PC-9 (cell line): ENCODE measurements at regions not wholly inside any gene's neighbourhood (a gene's known extent, or its start where the extent isn't known, plus 50 kb on each side); places are given as distances from the start of the nearest gene placed in this dataset.

Experiments
- EZH2 ChIP-seq: fragments of 200-600 bp; sonication (generic); IDR thresholded peaks from 2 replicates; pipeline ENCODE4 v1.8.0; 2017; ENCODE audit warnings: antibody characterized with exemption, low read depth
- TF ChIP-seq, protein P1 (sequence below): fragments of 200-600 bp; sonication (generic); conservative IDR thresholded peaks from 2 replicates; pipeline ENCODE4 v1.6.1; 2017; ENCODE audit warnings: mixed run types, antibody characterized with exemption, mild to moderate bottlenecking, moderate library complexity

- TF ChIP-seq, protein P1, sequence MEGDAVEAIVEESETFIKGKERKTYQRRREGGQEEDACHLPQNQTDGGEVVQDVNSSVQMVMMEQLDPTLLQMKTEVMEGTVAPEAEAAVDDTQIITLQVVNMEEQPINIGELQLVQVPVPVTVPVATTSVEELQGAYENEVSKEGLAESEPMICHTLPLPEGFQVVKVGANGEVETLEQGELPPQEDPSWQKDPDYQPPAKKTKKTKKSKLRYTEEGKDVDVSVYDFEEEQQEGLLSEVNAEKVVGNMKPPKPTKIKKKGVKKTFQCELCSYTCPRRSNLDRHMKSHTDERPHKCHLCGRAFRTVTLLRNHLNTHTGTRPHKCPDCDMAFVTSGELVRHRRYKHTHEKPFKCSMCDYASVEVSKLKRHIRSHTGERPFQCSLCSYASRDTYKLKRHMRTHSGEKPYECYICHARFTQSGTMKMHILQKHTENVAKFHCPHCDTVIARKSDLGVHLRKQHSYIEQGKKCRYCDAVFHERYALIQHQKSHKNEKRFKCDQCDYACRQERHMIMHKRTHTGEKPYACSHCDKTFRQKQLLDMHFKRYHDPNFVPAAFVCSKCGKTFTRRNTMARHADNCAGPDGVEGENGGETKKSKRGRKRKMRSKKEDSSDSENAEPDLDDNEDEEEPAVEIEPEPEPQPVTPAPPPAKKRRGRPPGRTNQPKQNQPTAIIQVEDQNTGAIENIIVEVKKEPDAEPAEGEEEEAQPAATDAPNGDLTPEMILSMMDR, result no peak
- TF ChIP-seq EZH2, result no peak
Observed at GRCh38 chr3:127104586-127104985, 88.3 kb upstream of the PRR23E start.
